Cardiac fibroblast (primary cell): ENCODE measurements at regions not wholly inside any gene's neighbourhood (a gene's known extent, or its start where the extent isn't known, plus 50 kb on each side); places are given as distances from the start of the nearest gene placed in this dataset.

Source experiments
- DNase-seq, 2 donors: peaks; one replicate each; pipeline versions ENCODE4 v3.0.0 to v3.0.0-alpha.2; 2010; ENCODE audit warnings: low read depth in 2 of 2
- H3K4me3 ChIP-seq, 2 donors: replicated peaks in 1 of 2; 1 replicate in 1 of 2; 2 replicates in 1 of 2; pipeline ENCODE4 v1.5.1; 2011; ENCODE audit warnings: low read depth in 2 of 2, low read length in 2 of 2, mild to moderate bottlenecking in 2 of 2, moderate library complexity in 1 of 2
- CTCF ChIP-seq: IDR thresholded peaks from one replicate; pipeline ENCODE4 v1.5.1; 2011; ENCODE audit warnings: low read depth, mild to moderate bottlenecking, low read length, inconsistent platforms

DNA sequence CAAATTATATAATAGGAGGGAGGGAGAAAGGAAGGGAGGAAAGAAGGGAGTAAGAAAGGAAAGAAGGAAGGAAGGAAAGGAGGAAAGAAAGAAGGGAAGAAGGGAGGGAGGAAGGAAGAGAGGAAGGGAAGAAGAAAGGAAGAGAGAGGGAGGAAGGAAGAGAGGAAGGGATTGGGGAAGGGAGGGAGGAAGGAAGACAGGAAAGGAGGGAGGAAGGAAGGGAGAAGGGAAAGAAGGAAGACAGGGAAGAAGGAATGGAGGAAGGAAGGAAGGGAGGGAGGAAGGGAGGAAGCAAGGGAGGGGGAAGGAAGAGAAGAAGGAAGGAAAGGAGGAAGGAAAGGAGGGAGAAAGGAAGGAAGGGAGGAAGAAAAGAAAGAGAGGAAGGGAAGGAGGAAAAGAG, 660.5 kb downstream of the EPM2A start:
- H3K4me3 ChIP-seq = no peak overlapping the region
- no peak for DNase-seq
- TF ChIP-seq CTCF = no peak

GRCh38 chr6:145075425-145075824, 659.9 kb downstream of the EPM2A start:
- TF ChIP-seq CTCF = no peak
- H3K4me3 ChIP-seq = no peak overlapping the region
- DNase-seq = no peak

GRCh38 chr6:145076115-145076841, 659.0 kb downstream of the EPM2A start:
- no peak overlapping the region for H3K4me3 ChIP-seq
- TF ChIP-seq CTCF = no peak
- DNase-seq = no peak

DNA sequence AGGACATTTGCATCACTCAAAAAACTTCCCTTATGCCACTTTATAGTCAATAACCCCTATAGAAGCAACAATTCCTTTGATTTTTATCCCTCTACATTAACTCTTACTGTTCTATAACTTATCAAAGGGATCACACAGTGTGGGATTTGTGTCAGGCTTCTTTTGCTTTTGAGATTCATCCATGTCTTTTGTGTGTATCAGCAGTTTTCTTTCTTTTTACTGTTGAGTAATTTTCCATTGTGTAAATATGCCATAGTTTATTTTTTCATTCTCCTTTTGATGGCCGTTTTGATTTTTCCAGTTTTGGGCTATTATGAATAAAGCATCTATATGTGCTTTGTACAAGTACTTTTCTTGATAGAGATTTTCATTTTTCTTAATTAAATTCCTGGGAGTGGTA, 657.9 kb downstream of the EPM2A start:
- H3K4me3 ChIP-seq = no peak overlapping the region
- DNase-seq = no peak
- TF ChIP-seq CTCF = no peak

GRCh38 chr6:145080651-145081050, 654.7 kb downstream of the EPM2A start:
- TF ChIP-seq CTCF = no peak
- no peak overlapping the region for H3K4me3 ChIP-seq
- no peak for DNase-seq

GRCh38 chr6:145081677-145082076, 653.6 kb downstream of the EPM2A start:
- no peak for DNase-seq
- no peak for TF ChIP-seq CTCF
- H3K4me3 ChIP-seq = no peak overlapping the region

GRCh38 chr6:145082359-145082758, 653.0 kb downstream of the EPM2A start:
- H3K4me3 ChIP-seq = no peak overlapping the region
- no peak for DNase-seq
- TF ChIP-seq CTCF = no peak
